ENCODE measurements at regions not wholly inside any gene's neighbourhood (a gene's known extent, or its start where the extent isn't known, plus 50 kb on each side); places are given as distances from the start of the nearest gene placed in this dataset.

GRCh38 chr2:181114021-181114420, 133.6 kb downstream of the UBE2E3 start:
- Mint-ChIP-seq H3K4me3 (no peak overlapping the region), H3K27me3 (no peaks in the 10 kb centered on the region), H3K27ac (peak overlapping the region in 1 of 10 donors; percentile 63), H3K36me3 (peaks cover 0 to 12% (median 2%) of the 10 kb centered on the region in 3 donors), H3K4me1 (peaks cover 8 to 26% (median 15%) of the 10 kb centered on the region in 4 donors), H3K9me3 (peaks cover 0 to 12% (median 4%) of the 10 kb centered on the region in 9 donors)
- ATAC-seq (no peak), DNase-seq (no peak)
- POLR2A ChIA-PET = no interaction called here

- Mint-ChIP-seq H3K27ac (peak overlapping the region in 1 of 10 donors; percentile 48), H3K27me3 (no peaks in the 10 kb centered on the region), H3K4me1 (peaks cover 14 to 32% (median 25%) of the 10 kb centered on the region in 4 donors), H3K36me3 (peaks cover 0 to 16% (median 7%) of the 10 kb centered on the region in 3 donors), H3K4me3 (no peak overlapping the region), H3K9me3 (peaks cover 0 to 13% (median 5%) of the 10 kb centered on the region in 9 donors)
- DNase-seq (no peak), ATAC-seq (no peak)
- POLR2A ChIA-PET = no interaction called here
These were observed 135.9 kb downstream of the UBE2E3 start for GRCh38 chr2:181116261-181116660.

- POLR2A ChIA-PET = interaction anchor here (0.6 to 1.3 kb wide), 3 partner anchors 10 to 25 kb away, joined by 3 to 5 read pairs (median 4); no protein-coding TSS in a partner anchor
- Mint-ChIP-seq H3K27ac (peak overlapping the region in 3 of 10 donors; percentile 3 to 36 (median 28)), H3K9me3 (peaks cover 0 to 17% (median 5%) of the 10 kb centered on the region in 9 donors), H3K4me3 (no peak overlapping the region), H3K4me1 (peaks cover 14 to 42% (median 33%) of the 10 kb centered on the region in 4 donors), H3K36me3 (peaks cover 0 to 19% (median 11%) of the 10 kb centered on the region in 3 donors), H3K27me3 (no peaks in the 10 kb centered on the region)
- DNase-seq (no peak), ATAC-seq (no peak)
These were observed 137.0 kb downstream of the UBE2E3 start for GRCh38 chr2:181117206-181117925.

GRCh38 chr2:181120625-181121024, 140.2 kb downstream of the UBE2E3 start:
- POLR2A ChIA-PET = interaction anchor here (0.7 to 1.2 kb wide), 3 partner anchors 14 to 176 kb away, joined by 3 read pairs; no protein-coding TSS in a partner anchor
- peak overlapping the region in 3 of 10 donors; percentile 3 to 26 (median 7) for H3K4me3 Mint-ChIP-seq
- DNase-seq = no peak
- peak overlapping the region; percentile 26 to 87 (median 76) for H3K27ac Mint-ChIP-seq
- H3K27me3 Mint-ChIP-seq = no peaks in the 10 kb centered on the region
- H3K36me3 Mint-ChIP-seq = peaks cover 0 to 19% (median 11%) of the 10 kb centered on the region in 3 donors
- ATAC-seq = no peak
- H3K4me1 Mint-ChIP-seq = peaks cover 18 to 64% (median 55%) of the 10 kb centered on the region in 4 donors
- H3K9me3 Mint-ChIP-seq = peaks cover 0 to 17% (median 4%) of the 10 kb centered on the region in 9 donors

- H3K27ac Mint-ChIP-seq = peak overlapping the region in 9 of 10 donors; percentile 26 to 85 (median 64)
- no peak overlapping the region for H3K4me3 Mint-ChIP-seq
- H3K9me3 Mint-ChIP-seq = peaks cover 0 to 17% (median 4%) of the 10 kb centered on the region in 9 donors
- H3K36me3 Mint-ChIP-seq = peaks cover 0 to 19% (median 11%) of the 10 kb centered on the region in 3 donors
- ATAC-seq (no peak), DNase-seq (no peak)
- POLR2A ChIA-PET = interaction anchor here (1.3 to 1.5 kb wide), 6 partner anchors 9 to 334 kb away, joined by 3 to 6 read pairs (median 4); partner anchors contain the start of gene ITGA4
- H3K27me3 Mint-ChIP-seq = no peaks in the 10 kb centered on the region
- H3K4me1 Mint-ChIP-seq = peaks cover 25 to 72% (median 67%) of the 10 kb centered on the region in 4 donors
These were observed 141.6 kb downstream of the UBE2E3 start for GRCh38 chr2:181121996-181122395.

GRCh38 chr2:181122601-181123000, 142.2 kb downstream of the UBE2E3 start:
- no peak for DNase-seq
- Mint-ChIP-seq H3K4me3 (peak overlapping the region in 4 of 10 donors; percentile 4 to 29 (median 6)), H3K4me1 (peaks cover 27 to 70% (median 67%) of the 10 kb centered on the region in 4 donors), H3K36me3 (peaks cover 0 to 19% (median 14%) of the 10 kb centered on the region in 3 donors), H3K9me3 (peaks cover 0 to 17% (median 4%) of the 10 kb centered on the region in 9 donors), H3K27ac (peak overlapping the region in 8 of 10 donors; percentile 10 to 85 (median 56)), H3K27me3 (no peaks in the 10 kb centered on the region)
- ATAC-seq = no peak
- POLR2A ChIA-PET = interaction anchor here (1.3 to 1.5 kb wide), 5 partner anchors 9 to 334 kb away, joined by 3 to 6 read pairs (median 4); partner anchors contain the start of gene ITGA4

GRCh38 chr2:181123798-181124231, 143.4 kb downstream of the UBE2E3 start:
- Mint-ChIP-seq H3K4me1 (peaks cover 23 to 74% (median 65%) of the 10 kb centered on the region in 4 donors), H3K4me3 (peak overlapping the region; percentile 61 to 91 (median 81)), H3K27ac (peak overlapping the region; percentile 96 to 100 (median 98)), H3K27me3 (no peaks in the 10 kb centered on the region), H3K36me3 (peaks cover 0 to 20% (median 14%) of the 10 kb centered on the region in 3 donors), H3K9me3 (peaks cover 0 to 17% (median 5%) of the 10 kb centered on the region in 9 donors)
- ATAC-seq (peak; percentile 90 to 98), DNase-seq (peak; percentile 8 to 89 (median 78))
- POLR2A ChIA-PET = interaction anchor here (0.7 to 5.6 kb wide), 13 partner anchors 8 to 337 kb away, joined by 3 to 62 read pairs (median 3); partner anchors contain the start of gene ITGA4

- peak in 1 of 10 donors; percentile 41 for DNase-seq
These were observed 144.1 kb downstream of the UBE2E3 start for GRCh38 chr2:181124497-181124896.

GRCh38 chr2:181125359-181125758, 145.0 kb downstream of the UBE2E3 start:
- Mint-ChIP-seq H3K4me3 (peak overlapping the region; percentile 60 to 91 (median 81)), H3K27ac (peak overlapping the region; percentile 96 to 100 (median 98)), H3K9me3 (peaks cover 0 to 17% (median 7%) of the 10 kb centered on the region in 9 donors), H3K4me1 (peaks cover 26 to 80% (median 69%) of the 10 kb centered on the region in 4 donors), H3K27me3 (no peaks in the 10 kb centered on the region), H3K36me3 (peaks cover 2 to 28% (median 17%) of the 10 kb centered on the region in 3 donors)
- ATAC-seq = no peak
- POLR2A ChIA-PET = interaction anchor here (0.6 to 5.6 kb wide), 14 partner anchors 8 to 334 kb away, joined by 3 to 62 read pairs (median 4); partner anchors contain the start of gene ITGA4
- no peak for DNase-seq

More at GRCh38 chr2:181124497-181124896, 144.1 kb downstream of the UBE2E3 start:
- no peaks in the 10 kb centered on the region for H3K27me3 Mint-ChIP-seq
- no peak for ATAC-seq
- POLR2A ChIA-PET = interaction anchor here (0.7 to 5.6 kb wide), 11 partner anchors 9 to 333 kb away, joined by 3 to 62 read pairs (median 4); partner anchors contain the start of gene ITGA4
- peaks cover 0 to 17% (median 6%) of the 10 kb centered on the region in 9 donors for H3K9me3 Mint-ChIP-seq
- peaks cover 0 to 24% (median 13%) of the 10 kb centered on the region in 3 donors for H3K36me3 Mint-ChIP-seq
- H3K27ac Mint-ChIP-seq = peak overlapping the region; percentile 96 to 100 (median 98)
- peaks cover 24 to 78% (median 66%) of the 10 kb centered on the region in 4 donors for H3K4me1 Mint-ChIP-seq
- peak overlapping the region; percentile 61 to 91 (median 81) for H3K4me3 Mint-ChIP-seq

- POLR2A ChIA-PET = interaction anchor here (0.8 to 5.6 kb wide), 11 partner anchors 14 to 333 kb away, joined by 3 to 62 read pairs (median 4); partner anchors contain the start of gene ITGA4
- ATAC-seq = no peak
- H3K27ac Mint-ChIP-seq = peak overlapping the region; percentile 96 to 100 (median 98)
- H3K27me3 Mint-ChIP-seq = no peaks in the 10 kb centered on the region
- no peak for DNase-seq
- peaks cover 0 to 8% (median 5%) of the 10 kb centered on the region in 9 donors for H3K9me3 Mint-ChIP-seq
- H3K4me1 Mint-ChIP-seq = peaks cover 24 to 78% (median 67%) of the 10 kb centered on the region in 4 donors
- peaks cover 2 to 27% (median 11%) of the 10 kb centered on the region in 3 donors for H3K36me3 Mint-ChIP-seq
- peak overlapping the region; percentile 52 to 91 (median 81) for H3K4me3 Mint-ChIP-seq
These were observed 146.0 kb downstream of the UBE2E3 start for GRCh38 chr2:181126311-181126868.

- Mint-ChIP-seq H3K4me3 (peak overlapping the region; percentile 16 to 68 (median 42)), H3K9me3 (peaks cover 0 to 7% (median under 1%) of the 10 kb centered on the region in 9 donors), H3K27ac (peak overlapping the region in 9 of 10 donors; percentile 23 to 100 (median 87)), H3K4me1 (peaks cover 31 to 77% (median 71%) of the 10 kb centered on the region in 4 donors), H3K27me3 (no peaks in the 10 kb centered on the region), H3K36me3 (peaks cover 2 to 27% (median 14%) of the 10 kb centered on the region in 3 donors)
- ATAC-seq (no peak), DNase-seq (no peak)
- POLR2A ChIA-PET = interaction anchor here (0.7 to 5.6 kb wide), 6 partner anchors 8 to 37 kb away, joined by 3 to 62 read pairs (median 4); no protein-coding TSS in a partner anchor
These were observed 147.8 kb downstream of the UBE2E3 start for GRCh38 chr2:181128199-181128598.

Measured in naive thymus-derived CD8-positive, alpha-beta T cell (primary cell).